ENCODE measurements at regions not wholly inside any gene's neighbourhood (a gene's known extent, or its start where the extent isn't known, plus 50 kb on each side); places are given as distances from the start of the nearest gene placed in this dataset.

GRCh38 chr10:36185097-36185496, 543.0 kb upstream of the FZD8 start:
- H3K27me3 ChIP-seq (ENCODE audit: insufficient read depth, low read length, poor library complexity, severe bottlenecking) = no peaks in the 10 kb centered on the region
- no peaks in the 10 kb centered on the region for H3K79me2 ChIP-seq (ENCODE audit: insufficient read depth, low read length)
- H3K36me3 ChIP-seq (ENCODE audit: insufficient read depth, low read length) = no peaks in the 10 kb centered on the region
- H3K9ac ChIP-seq (ENCODE audit: low read depth, low read length, poor library complexity, severe bottlenecking) = no peak overlapping the region
- no peak overlapping the region for H3K4me2 ChIP-seq (ENCODE audit: low read depth, low read length, poor library complexity, severe bottlenecking)
- no peaks in the 10 kb centered on the region for H3F3A ChIP-seq (ENCODE audit: low read depth)
- TF ChIP-seq CTCF (conservative IDR thresholded peaks at IDR 0.05; ENCODE audit: low read length) (no peak), EZH2phosphoT487 (IDR thresholded peaks at IDR 0.05; ENCODE audit: borderline replicate concordance) (no peak)
- H3K4me3 ChIP-seq (ENCODE audit: low read length, poor library complexity, severe bottlenecking) = no peak overlapping the region
- H2AFZ ChIP-seq (ENCODE audit: low read length) = no peak overlapping the region
- no peaks in the 10 kb centered on the region for H3K9me3 ChIP-seq (ENCODE audit: insufficient read depth, low read depth, low read length)
- no peaks in the 10 kb centered on the region for H3K4me1 ChIP-seq (ENCODE audit: insufficient read depth, low read length, poor library complexity, severe bottlenecking)
- H4K20me1 ChIP-seq (ENCODE audit: insufficient read depth, low read length, poor library complexity, severe bottlenecking) = no peaks in the 10 kb centered on the region
- no peaks in the 10 kb centered on the region for H3K9me2 ChIP-seq (replicated peaks; ENCODE audit: low read depth, low read length)

GRCh38 chr10:36183726-36184125, 541.6 kb upstream of the FZD8 start:
- H3K9ac ChIP-seq (ENCODE audit: low read depth, low read length, poor library complexity, severe bottlenecking) = no peak overlapping the region
- H3K9me2 ChIP-seq (replicated peaks; ENCODE audit: low read depth, low read length) = no peaks in the 10 kb centered on the region
- H3K4me2 ChIP-seq (ENCODE audit: low read depth, low read length, poor library complexity, severe bottlenecking) = no peak overlapping the region
- H2AFZ ChIP-seq (ENCODE audit: low read length) = no peak overlapping the region
- no peaks in the 10 kb centered on the region for H3K79me2 ChIP-seq (ENCODE audit: insufficient read depth, low read length)
- TF ChIP-seq CTCF (conservative IDR thresholded peaks at IDR 0.05; ENCODE audit: low read length) (no peak), EZH2phosphoT487 (IDR thresholded peaks at IDR 0.05; ENCODE audit: borderline replicate concordance) (no peak)
- no peaks in the 10 kb centered on the region for H3K9me3 ChIP-seq (ENCODE audit: insufficient read depth, low read depth, low read length)
- no peaks in the 10 kb centered on the region for H3K36me3 ChIP-seq (ENCODE audit: insufficient read depth, low read length)
- H3K4me3 ChIP-seq (ENCODE audit: low read length, poor library complexity, severe bottlenecking) = no peak overlapping the region
- H3K27me3 ChIP-seq (ENCODE audit: insufficient read depth, low read length, poor library complexity, severe bottlenecking) = no peaks in the 10 kb centered on the region
- no peaks in the 10 kb centered on the region for H3K4me1 ChIP-seq (ENCODE audit: insufficient read depth, low read length, poor library complexity, severe bottlenecking)
- H4K20me1 ChIP-seq (ENCODE audit: insufficient read depth, low read length, poor library complexity, severe bottlenecking) = no peaks in the 10 kb centered on the region
- H3F3A ChIP-seq (ENCODE audit: low read depth) = no peaks in the 10 kb centered on the region

GRCh38 chr10:36183056-36183455, 541.0 kb upstream of the FZD8 start:
- H3K27me3 ChIP-seq (ENCODE audit: insufficient read depth, low read length, poor library complexity, severe bottlenecking) = no peaks in the 10 kb centered on the region
- no peaks in the 10 kb centered on the region for H3K9me3 ChIP-seq (ENCODE audit: insufficient read depth, low read depth, low read length)
- no peak for TF ChIP-seq CTCF (conservative IDR thresholded peaks at IDR 0.05; ENCODE audit: low read length)
- TF ChIP-seq EZH2phosphoT487 (IDR thresholded peaks at IDR 0.05; ENCODE audit: borderline replicate concordance) = no peak
- H3K36me3 ChIP-seq (ENCODE audit: insufficient read depth, low read length) = no peaks in the 10 kb centered on the region
- no peak overlapping the region for H3K9ac ChIP-seq (ENCODE audit: low read depth, low read length, poor library complexity, severe bottlenecking)
- H3K4me1 ChIP-seq (ENCODE audit: insufficient read depth, low read length, poor library complexity, severe bottlenecking) = no peaks in the 10 kb centered on the region
- H2AFZ ChIP-seq (ENCODE audit: low read length) = no peak overlapping the region
- H3K9me2 ChIP-seq (replicated peaks; ENCODE audit: low read depth, low read length) = no peaks in the 10 kb centered on the region
- H3K79me2 ChIP-seq (ENCODE audit: insufficient read depth, low read length) = no peaks in the 10 kb centered on the region
- H3K4me2 ChIP-seq (ENCODE audit: low read depth, low read length, poor library complexity, severe bottlenecking) = no peak overlapping the region
- H3F3A ChIP-seq (ENCODE audit: low read depth) = no peaks in the 10 kb centered on the region
- H3K4me3 ChIP-seq (ENCODE audit: low read length, poor library complexity, severe bottlenecking) = no peak overlapping the region
- H4K20me1 ChIP-seq (ENCODE audit: insufficient read depth, low read length, poor library complexity, severe bottlenecking) = no peaks in the 10 kb centered on the region

Measured in Loucy (cell line).